Ovary (tissue), 3 donors: ENCODE measurements at regions not wholly inside any gene's neighbourhood (a gene's known extent, or its start where the extent isn't known, plus 50 kb on each side); places are given as distances from the start of the nearest gene placed in this dataset.

Experiments
- EP300 ChIP-seq: sonication (generic); formaldehyde crosslinking; IDR thresholded peaks from one replicate; pipeline ENCODE4 v1.6.1; 2017; ENCODE audit warnings: antibody characterized with exemption
- POLR2A ChIP-seq: fragments of 450-650 bp; IDR thresholded peaks from one replicate; pipeline ENCODE4 v1.6.1; 2017; ENCODE audit warnings: antibody characterized with exemption, mild to moderate bottlenecking, moderate library complexity
- TF ChIP-seq, protein P1 (sequence below), 3 donors: fragments of 450-650 bp in 2 of 3; fragments of 200-600 bp in 1 of 3; IDR thresholded peaks; one replicate each; pipeline versions ENCODE4 v1.5.1 to v1.8.0; 2016 to 2022; ENCODE audit warnings: antibody characterized with exemption in 3 of 3, mild to moderate bottlenecking in 1 of 3
- donor health status: DM: no; HTN: no; CAD: no.

DNA sequence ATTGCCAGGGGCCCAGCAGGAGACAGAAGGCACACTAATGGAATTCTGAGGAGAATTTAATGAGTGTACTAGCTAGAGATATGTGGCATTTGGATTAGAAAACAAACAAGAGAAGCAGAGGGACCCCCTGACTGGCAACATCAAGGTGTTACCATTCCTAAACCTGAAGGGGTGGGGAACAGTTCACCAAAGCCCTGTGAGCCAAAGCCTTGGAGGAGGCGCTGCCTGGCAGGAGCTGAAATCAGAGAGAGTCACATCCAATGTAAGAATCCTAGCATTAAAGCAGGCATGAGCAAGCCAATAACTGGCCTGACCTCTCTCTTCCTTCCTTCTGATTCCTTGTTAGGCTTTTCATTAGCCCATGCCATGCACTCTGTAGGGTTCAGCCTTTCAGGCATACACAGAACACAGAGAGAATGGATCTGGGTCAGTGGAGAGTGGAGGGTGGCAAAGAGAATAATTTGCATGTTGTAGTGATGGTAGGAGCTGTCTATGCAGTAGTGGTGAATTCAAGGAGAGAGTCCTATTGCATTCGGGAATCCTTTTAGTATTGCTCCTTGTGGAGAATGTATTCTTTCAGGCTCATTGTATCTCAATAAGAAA, 367.2 kb upstream of the MAN1A1 start:
- TF ChIP-seq, protein P1, sequence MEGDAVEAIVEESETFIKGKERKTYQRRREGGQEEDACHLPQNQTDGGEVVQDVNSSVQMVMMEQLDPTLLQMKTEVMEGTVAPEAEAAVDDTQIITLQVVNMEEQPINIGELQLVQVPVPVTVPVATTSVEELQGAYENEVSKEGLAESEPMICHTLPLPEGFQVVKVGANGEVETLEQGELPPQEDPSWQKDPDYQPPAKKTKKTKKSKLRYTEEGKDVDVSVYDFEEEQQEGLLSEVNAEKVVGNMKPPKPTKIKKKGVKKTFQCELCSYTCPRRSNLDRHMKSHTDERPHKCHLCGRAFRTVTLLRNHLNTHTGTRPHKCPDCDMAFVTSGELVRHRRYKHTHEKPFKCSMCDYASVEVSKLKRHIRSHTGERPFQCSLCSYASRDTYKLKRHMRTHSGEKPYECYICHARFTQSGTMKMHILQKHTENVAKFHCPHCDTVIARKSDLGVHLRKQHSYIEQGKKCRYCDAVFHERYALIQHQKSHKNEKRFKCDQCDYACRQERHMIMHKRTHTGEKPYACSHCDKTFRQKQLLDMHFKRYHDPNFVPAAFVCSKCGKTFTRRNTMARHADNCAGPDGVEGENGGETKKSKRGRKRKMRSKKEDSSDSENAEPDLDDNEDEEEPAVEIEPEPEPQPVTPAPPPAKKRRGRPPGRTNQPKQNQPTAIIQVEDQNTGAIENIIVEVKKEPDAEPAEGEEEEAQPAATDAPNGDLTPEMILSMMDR (IDR thresholded peaks at IDR 0.05) = no peak
- TF ChIP-seq POLR2A = no peak
- no peak for TF ChIP-seq EP300
